Embryonic facial prominence (tissue), 1 donor: ENCODE measurements at regions not wholly inside any gene's neighbourhood (a gene's known extent, or its start where the extent isn't known, plus 50 kb on each side); places are given as distances from the start of the nearest gene placed in this dataset.
"Not testable (repeated sequence)": the region's sequence is repeated elsewhere in the genome, so short reads cannot be mapped to it uniquely, and the experiment has no call there.

Experiments used
- DNase-seq: peaks from one replicate; pipeline ENCODE4 v3.0.0-alpha.2; 2016; ENCODE audit errors: extremely low spot score

DNA sequence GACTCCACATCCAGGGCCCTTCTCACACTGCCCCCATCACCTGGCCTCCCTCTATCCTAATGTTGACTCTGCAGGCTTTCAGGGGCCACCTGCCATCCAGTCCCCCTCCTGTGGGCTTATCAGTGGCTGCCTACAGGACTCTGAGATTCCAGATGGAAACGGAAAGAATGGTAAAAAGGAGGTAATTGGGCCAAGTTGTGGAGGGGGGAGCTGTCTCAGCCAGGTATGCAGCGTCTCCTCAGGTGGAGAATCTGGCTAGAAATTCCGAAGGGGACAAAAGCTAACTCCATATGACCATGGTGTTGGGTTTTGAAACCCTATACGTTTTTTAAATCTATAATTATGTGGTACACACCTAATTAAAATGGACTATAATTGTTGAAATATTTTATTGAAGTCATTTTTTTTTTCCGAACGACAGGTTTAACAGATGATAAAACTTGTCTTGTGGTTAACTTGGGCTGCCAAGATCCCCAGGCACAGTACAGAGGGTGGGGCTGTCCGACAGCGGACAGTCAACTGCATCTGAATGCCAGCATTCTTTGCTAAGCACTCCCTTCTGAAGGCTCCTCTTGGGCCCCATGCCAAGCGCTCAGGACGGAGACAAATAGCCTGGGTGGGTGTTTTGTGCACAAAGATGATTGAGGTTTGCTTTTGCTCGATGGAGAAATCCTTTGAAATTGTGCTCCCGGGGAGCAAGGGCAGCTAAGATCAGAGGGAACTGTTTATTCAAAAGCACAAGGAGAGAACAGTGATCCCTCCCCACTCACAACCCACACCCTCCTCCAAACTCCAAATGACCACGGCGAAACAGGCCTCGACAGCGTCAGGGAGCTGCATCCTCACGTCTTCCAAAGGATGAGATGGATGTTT is 365.6 kb downstream of the BCL11B start:
- no peak for DNase-seq

DNA sequence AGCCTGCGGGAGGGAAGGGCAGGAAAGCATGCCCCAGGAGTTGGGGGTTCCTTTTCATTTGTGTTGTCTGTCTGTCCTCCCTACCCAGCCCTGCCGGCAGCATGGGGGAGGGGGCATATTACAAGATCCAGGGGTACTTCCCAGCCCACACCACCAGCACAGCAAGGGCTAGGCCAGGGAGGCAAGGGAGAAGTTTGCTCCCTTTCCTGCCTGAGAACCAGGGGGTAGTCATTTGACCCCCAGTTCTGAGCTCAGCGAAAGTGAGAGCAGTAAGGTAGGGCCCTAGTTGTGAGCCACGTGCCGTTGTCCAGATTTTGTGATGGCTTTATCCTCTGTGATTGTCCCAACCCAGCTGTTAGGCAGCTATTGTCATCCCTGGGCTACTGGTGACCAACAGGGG is 364.7 kb downstream of the BCL11B start:
- DNase-seq, result no peak

DNA sequence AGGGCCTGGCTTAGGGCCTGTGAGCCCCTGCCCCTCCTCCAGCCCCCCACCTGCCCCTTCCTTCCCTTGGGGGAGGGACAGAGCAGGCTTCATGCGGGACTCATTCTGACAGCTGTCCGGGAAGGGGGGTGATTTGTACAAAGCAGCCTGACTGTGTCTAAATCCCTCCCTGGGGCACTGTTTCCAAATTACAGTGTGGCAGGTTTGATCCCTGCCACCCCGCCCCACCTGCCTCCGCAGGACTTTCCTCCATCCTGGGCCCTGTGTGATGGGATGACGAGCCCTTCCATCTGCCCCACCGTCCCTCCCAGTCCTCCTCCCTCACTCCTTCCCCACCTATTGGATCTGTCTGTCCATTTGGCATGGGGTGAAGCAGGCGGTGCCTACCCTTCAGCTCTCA is 363.9 kb downstream of the BCL11B start:
- DNase-seq, result no peak

DNA sequence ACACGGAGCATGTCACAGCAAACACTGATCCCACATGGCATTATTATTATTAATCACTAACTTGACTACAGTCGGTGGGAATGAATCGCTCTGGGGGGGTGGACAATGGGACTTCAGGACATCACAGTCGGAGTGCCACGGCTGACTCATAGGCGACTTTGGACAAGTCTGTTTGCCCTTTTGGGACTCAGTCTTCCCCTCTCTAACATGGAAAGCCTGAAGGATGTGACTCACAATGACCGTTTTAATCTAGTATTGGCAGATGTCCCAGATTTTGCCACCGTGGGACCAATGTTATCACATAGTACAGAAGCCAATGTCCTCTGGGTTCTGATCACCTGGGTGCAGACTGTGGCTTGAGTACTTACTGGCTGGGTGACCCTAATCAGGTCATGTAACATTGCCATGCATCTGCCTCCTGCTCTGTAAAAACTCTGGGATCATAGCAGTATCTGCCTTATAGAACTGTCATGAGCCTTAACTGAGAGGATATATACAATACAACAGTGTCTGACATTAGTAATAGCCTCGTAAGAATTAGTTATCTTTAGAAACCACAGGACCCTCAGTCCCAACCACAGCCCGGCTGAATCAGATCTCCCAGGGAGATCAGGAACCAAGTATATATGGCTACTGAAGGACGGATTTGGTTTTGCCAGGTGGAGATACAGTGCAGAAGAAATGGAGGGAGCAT is 362.6 kb downstream of the BCL11B start:
- no peak for DNase-seq

DNA sequence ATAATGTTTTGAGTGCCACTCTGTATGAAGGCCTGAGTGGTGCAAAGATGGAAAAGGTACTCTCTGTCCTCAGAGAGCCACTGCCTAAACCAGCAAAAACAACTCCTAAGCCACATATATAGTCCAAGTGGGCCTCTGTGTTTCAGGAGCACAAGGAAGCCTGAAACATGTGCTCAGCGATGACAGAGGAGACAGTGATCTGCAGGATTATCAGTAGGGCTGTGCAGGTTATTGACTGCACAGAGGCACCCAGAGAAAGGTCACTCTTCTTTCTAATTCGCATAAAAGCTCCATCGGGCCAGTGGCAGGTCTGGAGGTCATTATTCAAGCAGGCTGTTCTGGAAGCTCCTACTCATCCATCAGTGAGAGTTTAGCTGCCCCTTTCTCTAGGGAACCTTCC is 361.9 kb downstream of the BCL11B start:
- no peak for DNase-seq

DNA sequence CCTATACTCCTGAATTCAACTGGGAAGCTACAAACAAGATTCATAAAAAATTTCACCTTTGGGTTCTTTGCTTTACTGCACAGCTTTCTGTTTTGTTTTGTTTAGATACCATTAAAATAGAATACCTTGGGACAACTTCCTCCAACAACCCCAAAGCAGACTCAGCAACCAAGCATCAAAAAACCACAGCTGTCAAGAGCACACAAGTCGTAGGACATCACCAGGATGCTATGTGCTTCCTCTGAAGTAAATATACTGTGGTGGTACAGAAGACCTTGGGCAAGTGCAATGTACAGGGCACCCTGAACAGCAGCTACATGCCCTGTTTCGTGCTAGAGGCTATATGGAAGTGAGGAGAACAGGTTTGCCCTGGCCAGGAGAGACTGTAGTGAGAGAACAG is 359.3 kb downstream of the BCL11B start:
- DNase-seq, result no peak

DNA sequence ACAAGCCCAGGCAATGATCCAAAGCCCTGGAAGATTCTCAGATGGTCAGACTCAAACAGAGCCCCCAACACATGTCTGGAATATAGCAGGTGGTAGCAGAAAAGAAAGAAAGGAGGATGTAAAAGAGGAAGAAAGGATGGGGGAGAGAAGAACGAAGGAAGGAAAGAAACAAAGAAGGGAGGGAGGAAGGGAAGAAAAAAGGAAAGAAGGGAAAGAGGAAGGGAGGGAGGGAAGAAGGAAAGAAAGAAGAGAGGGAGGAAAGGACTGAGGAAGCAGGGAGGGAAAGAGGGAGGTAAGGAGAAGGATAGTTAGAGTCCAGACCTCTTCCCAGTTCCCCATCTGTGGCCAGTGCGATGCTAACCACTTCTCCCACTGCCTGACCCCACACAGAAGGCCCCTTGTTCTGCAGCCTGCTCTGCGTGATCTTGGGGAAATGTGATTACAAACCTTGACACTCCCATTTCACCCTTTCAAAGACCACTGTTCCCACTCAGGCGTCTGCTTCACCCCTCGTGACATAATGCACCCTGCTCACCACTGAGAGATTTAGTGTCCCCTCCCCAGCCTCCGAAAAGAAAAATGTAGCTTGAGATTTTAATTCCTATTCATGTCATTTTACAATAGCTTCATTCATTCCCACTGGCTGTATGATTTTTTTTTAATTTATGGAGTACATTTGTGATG is 357.9 kb downstream of the BCL11B start:
- DNase-seq, result no peak

DNA sequence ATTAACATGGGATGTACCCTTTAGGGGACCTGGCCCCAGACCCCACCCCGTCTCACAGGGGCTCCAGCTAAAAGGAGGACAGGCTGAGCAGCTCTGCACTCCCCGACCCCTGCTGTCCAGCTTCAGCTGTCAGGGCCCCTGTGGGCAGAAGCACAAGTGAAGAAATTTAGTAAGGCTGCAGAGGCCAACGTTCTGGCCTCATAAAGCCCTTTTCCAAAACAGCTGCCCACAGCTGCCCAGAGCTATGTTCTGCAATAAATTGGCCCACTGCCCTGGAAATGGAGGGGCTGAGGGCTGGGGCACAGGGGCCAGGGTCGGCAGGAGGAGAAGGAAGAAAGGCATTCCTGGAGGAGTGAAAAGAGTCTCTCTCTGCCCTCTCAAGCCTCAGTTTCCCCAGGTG is 357.1 kb downstream of the BCL11B start:
- DNase-seq, result no peak

DNA sequence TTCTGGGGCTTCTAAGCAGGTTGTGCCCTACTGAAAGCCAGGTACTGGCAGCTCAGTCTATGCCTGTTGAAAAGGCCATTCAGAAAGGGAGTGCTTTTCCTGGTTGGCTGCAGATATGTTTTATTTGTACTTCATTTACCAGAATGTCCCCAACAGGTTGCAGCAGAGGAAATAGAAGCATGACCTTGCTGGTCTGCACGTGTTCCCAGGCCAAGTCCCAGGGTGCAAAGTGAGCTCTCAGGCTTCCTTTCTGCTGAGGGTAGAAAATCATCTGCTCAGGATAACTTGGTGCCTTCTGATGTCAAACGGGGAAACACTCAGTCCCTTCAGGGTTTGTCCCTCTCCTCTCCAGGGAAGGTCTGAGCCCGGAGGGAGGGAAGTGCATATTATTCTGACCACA is 356.4 kb downstream of the BCL11B start:
- DNase-seq, result no peak

DNA sequence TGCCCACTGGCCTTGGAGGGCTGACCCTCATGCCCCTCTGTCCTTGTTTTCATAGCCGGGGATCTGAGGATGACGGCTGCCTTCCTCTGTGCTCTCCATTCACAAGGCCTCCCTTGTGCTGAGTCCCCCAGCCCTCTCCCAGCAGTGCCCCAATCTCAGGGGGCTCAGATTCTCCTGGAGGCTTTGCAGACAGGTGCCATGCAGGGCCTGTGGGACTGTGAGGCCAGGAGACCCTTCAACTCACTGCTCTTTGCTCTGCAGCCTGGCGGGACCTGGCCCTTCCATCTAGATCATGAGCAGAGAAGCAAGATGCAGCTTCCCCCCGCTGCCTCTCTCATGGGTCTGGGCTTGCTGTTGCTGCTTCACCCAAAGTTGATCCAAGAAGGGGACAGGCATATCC is 356.0 kb downstream of the BCL11B start:
- DNase-seq, result no peak

DNA sequence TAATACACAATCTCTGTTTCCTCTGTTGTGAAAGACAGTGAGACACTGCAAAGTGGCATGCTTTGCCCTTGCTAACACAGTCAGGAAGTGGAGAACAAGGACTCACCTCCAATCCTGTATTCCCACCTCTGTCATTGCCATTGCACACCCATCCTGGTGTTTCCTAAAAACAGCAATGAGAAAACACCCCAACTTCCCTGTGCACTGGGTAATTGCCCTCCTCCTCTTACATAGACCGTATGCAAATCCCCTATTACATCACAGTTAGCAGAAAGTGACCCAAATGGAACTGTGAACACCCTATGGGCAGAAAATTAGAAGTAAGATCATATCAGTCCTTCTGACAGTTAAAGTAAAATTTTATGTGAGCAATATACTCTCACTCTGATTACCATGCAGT is 355.5 kb downstream of the BCL11B start:
- DNase-seq, result no peak

DNA sequence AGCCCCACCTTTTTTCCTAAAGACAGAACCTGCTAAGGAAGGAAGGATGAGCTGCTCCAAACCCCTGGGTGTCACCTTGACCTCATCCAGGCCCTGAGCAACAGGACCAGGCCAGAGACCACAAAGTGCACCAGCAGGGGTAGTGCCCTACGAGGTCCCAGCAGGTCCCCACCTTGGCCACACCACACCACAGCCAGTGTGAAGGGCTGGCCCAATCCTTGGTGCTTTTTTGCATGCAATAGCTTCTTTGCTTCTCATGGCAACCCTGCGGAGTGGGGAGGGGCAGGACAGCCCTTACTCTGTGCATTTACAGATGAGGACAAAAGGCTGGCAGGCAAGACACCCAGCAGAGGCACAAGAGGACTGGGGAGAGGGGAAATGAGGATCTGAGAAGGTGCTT is 352.6 kb downstream of the BCL11B start:
- no peak for DNase-seq

DNA sequence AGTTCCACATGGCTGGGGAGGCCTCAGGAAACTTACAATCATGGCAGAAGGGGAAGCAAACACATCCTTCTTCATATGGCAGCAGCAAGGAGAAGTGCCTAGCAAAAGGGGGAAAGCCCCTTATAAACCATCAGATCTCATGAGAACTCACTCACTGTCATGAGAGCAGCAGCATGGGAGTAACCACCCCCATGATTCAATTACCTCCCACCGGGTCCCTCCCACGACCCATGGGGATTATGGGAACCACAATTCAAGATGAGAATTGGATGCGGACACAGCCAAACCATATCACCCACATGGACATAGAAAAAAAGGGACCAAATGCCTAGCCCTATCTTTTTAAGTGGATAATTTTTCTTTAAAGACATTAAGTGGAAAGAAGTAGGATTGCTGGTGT is 350.7 kb downstream of the BCL11B start:
- not testable (repeated sequence) for DNase-seq

DNA sequence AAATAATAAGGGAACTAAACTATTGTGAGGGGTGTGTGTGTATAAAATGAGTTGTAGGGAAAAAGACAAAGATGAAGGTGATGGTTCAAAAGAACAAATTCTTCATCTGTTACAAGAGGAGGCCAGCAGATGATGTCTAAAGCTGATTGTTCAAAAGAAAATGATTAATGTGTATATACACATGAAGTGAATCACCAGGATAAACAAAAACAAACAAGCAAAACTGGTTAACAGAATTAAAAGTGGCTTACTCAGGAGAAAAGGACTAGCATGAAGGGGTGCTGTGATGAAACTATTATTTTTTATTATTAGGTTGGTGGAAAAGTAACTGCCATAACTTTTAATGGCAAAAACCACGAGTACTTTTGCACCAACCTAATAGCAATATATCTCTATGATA is 348.4 kb downstream of the BCL11B start:
- DNase-seq, result no peak

DNA sequence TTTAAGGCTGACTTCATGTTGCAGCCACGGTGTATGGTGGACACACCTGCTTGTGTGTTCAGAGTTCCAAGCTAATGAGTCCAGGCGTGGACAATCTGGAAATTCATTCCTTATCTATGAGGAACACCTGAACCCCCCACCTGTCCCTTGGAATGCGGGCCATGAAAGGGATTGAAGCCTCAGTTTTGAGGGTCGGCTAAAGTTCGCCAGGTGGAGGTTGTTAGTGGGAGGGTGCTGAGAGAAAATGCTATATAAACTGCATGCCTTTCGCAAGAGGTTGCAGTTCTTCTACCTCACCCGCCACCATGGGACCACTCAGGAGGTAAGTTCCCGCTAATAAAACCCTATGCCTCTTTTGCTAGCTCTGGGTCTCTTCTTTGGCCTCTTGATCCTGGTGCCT is 348.0 kb downstream of the BCL11B start:
- no peak for DNase-seq

DNA sequence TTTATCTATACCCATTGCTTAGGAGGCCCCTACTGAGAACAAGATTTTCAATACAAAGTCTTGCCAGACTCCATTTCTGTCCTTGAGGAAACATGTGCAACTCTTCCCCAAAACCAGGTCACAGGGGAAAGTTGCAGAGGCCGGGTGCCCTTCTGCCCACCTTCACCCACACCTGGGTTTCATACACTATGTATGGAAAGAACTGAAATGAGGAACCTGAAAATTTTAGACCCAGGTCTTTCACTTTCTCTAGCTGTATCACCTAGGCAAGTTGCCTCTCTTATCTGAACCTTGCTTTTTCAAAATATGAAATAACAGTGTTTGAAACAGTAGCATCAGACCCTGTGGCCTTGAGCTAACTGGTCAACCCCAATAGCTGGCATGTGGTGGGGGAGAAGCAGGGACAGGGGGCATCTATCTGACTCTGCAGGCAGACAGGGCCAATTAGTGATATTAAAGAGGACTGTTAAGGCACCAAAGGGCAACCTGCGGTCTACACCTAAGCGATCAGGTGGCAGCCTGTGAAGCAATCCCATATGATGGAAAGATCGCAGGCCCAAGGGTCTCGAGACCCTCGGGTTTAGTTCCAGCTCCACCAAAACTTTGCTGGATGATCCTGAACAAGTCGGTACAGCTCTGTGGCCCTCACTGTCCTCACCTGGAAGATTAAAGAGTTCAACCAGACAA is 346.5 kb downstream of the BCL11B start:
- no peak for DNase-seq

DNA sequence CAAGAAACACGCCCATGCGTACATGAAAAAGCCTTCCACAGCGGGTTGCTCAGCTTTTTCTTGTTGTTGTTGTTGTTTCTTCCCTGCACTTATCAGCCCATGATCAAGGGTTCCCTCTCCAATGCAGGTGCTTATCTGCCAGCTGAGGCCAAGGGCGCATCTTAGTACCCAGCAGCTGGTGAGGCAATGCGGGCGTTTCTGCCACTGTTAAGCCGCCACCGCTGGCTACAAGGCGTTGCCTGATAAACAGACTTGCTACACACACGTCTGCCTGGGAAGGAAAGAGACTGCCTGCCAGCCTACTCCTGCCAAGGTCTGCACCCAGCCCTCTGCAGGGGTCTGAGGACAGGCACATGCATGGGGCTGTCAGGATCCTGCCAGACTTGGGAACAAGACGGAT is 345.9 kb downstream of the BCL11B start:
- no peak for DNase-seq

DNA sequence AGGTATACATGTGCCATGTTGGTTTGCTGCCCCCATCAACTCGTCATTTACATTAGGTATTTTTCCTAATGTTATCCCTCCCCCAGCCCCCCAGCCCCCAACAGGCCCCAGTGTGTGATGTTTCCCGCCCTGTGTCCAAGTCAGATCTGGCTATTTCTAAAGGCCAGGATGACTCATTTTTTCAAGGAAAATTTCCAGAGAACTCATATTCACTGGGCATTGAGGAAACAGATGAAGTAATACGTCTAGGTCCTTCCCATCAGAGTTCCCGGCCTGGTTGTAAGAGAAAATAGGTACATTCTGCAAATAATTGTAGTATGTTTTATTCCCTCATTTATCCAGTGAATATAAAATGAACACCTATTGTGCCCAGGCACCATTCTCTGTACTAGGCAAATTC is 345.2 kb downstream of the BCL11B start:
- no peak for DNase-seq

DNA sequence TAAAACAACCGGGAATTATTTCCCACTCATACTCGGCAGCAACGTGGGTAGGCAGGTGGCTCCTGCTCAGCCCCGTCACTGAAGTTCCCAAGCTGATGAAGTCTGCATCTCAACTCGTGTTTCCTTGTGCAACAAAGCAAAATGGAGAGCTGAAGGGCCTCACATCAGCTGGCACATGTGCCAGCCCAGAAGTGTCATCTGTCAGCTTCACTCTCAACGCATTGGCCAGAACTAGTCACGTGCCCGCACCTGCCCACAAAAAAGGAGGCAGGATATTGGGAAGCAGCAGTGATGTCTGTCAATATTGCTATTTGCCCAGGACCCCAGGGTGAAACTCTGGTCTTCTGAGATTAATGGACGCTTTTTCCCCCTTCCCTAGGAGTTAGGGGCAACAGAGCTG is 344.0 kb downstream of the BCL11B start:
- no peak for DNase-seq

DNA sequence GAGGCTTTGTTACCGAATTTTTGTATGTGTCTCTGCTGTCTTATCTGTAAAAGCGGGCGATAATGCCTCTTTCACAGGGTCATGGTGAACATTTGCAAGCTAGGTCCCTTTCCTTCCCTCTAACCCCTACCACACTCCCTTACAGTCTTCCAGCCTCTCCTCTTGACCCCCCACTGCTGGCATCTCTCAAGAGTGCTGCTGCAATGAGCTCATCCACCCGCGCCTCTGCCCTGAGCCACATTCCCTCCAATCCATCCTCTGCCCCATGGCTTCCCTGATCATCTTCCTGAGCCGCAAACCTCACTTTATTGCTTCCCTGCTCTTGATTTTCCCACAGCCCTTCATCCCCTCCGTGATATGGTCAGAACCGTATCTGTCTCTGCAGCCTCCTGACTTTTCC is 343.6 kb downstream of the BCL11B start:
- no peak for DNase-seq

DNA sequence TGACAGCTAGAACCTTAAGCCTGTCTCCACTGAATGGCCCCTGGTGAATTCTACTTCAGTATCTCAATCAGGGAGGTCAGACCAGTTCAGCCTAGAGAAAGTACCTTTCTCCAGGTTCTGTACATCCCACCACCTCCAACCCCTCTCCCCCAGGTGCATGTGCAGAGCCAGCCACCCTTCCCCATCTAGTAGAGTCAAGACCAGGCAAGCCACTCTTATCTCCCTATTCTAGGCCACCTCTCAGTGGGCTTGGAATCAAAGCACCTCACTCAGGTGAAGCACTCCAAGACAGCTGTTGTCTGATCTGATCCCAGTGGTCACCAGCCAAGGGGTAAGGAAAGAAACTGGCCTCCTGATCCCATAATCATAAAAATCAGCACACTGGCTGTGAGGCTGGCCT is 340.9 kb downstream of the BCL11B start:
- no peak for DNase-seq

DNA sequence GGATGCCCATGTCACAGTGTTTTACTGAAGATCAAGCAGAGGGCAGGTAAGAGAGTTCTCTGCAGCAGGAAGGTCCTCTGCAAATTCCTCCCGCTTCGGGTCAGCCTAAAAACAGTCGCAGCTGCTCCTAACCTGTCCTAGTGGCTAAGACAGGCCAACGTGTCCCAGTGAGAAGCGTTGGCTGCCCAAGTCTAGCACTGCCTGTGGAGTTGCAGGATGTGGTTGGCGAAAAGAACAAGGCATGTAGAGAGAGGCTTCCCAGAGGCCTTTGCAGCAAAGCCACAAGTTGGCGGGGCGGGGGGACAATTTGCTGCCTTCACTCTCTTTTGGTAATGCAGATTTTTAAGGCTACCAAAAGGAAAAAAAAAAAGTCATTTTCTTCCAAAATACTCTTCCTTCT is 340.1 kb downstream of the BCL11B start:
- DNase-seq, result no peak
